KOPT-K1 (cell line): ENCODE measurements at regions not wholly inside any gene's neighbourhood (a gene's known extent, or its start where the extent isn't known, plus 50 kb on each side); places are given as distances from the start of the nearest gene placed in this dataset.

ENCODE experiments used
- H3K27ac ChIP-seq: fragments of 200-600 bp; sonication (generic); 2 replicates; pipeline ENCODE4 v1.5.1; 2016; ENCODE audit warnings: antibody characterized with exemption, mild to moderate bottlenecking, low read depth, low read length; ENCODE audit not compliant: poor library complexity, severe bottlenecking
- H3K36me3 ChIP-seq: fragments of 200-600 bp; sonication (generic); 2 replicates; pipeline ENCODE4 v1.5.1; 2017; ENCODE audit warnings: antibody characterized with exemption, mild to moderate bottlenecking, low read length, moderate library complexity; ENCODE audit not compliant: insufficient read depth
- H3K9me3 ChIP-seq: fragments of 200-600 bp; sonication (generic); 2 replicates; pipeline ENCODE4 v1.5.1; 2017; ENCODE audit warnings: antibody characterized with exemption, low read length, mild to moderate bottlenecking; ENCODE audit not compliant: insufficient read depth, poor library complexity, severe bottlenecking

DNA sequence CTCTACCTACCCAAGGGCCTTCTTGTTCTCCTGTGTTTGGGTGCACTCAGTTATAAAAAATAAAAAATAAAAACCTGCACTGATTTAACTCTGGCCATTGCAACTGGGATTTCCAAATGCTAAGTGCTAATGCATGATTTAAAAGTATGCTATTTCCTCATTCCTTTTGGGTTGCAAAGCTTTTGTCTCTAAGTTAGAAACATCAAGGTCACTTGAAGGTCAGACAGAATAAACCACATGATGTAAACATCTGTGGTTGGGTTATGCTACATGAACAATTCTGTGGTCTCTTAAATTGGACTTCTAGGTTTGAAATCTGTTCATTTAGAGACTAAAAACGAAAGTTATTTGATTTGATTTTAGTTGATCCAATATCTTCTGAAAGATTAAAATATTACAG, 1547.4 kb upstream of the TENM3 start:
- Histone ChIP-seq H3K27ac (no peak overlapping the region), H3K9me3 (no peaks in the 10 kb centered on the region), H3K36me3 (no peaks in the 10 kb centered on the region)

- Histone ChIP-seq H3K9me3 (no peaks in the 10 kb centered on the region), H3K36me3 (no peaks in the 10 kb centered on the region), H3K27ac (no peak overlapping the region)
Observed at GRCh38 chr4:180696460-180697092, 1546.6 kb upstream of the TENM3 start.

DNA sequence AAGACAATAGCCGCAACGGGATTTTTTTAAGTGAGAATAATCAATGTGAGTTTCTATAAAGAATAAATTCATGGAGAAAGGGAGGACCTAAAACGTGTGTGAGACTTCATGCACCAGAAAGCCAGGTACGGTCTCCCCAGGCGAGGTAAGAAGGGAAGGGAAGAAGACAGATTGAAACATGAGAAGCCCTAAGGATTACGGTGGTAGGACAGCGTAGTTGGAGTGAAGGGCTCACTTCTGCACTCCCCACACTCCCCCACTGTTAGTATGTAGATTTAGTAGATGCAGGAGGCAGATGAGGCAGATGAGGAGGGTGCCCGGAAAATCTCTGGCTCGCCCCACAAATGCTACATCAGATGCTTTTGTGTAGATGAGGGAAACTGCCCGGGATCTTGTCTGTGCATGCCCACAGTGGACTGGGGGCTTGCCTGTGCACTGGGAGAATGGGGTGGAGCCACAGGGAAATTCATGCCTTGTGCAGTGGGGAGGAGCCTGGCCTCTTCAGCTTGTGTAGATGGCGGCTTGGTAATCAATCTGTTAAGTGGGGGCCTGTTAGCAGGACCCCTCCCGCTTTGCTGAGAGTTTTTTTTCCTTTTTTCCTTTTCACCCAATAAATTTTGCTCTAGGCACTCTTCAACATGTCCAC, 1544.5 kb upstream of the TENM3 start:
- Histone ChIP-seq H3K36me3 (no peaks in the 10 kb centered on the region), H3K9me3 (no peaks in the 10 kb centered on the region), H3K27ac (no peak overlapping the region)

GRCh38 chr4:180706766-180707165, 1536.4 kb upstream of the TENM3 start:
- H3K36me3 ChIP-seq, result no peaks in the 10 kb centered on the region
- H3K27ac ChIP-seq, result no peak overlapping the region
- H3K9me3 ChIP-seq, result no peaks in the 10 kb centered on the region

DNA sequence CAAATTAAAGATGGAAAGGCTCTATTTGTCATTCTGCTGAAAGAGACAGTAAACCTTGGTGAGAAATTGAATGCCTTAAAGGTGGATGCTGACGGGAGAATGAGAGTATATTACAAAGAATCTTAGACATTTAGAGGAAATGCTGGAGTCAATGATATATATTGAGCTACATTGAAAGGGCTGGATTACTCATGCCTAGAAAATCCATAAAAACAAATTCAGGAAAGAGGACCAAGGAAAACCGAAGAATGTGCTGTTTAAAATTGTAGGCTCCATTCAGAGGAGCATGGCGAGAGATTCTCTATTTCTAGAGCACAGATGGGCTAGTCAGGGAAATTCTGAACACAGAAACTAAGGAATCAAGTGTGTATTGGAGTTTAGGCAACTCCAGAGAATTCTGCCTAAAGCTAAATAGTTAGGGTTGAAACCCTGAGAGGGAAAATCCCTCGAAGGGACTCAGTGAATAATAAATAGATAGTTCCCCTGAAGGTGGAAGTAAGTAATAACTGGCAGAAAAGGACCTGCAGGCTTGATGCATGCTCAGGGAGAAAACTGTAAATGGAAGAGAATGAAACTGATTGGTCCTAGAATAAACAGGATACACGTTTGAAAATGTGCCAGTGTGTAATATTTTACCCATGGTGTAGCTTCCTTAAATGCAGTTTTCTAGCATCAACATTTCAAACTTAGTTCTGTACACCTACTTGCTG, 1532.4 kb upstream of the TENM3 start:
- H3K27ac ChIP-seq, result no peak overlapping the region
- no peaks in the 10 kb centered on the region for H3K36me3 ChIP-seq
- H3K9me3 ChIP-seq, result no peaks in the 10 kb centered on the region

DNA sequence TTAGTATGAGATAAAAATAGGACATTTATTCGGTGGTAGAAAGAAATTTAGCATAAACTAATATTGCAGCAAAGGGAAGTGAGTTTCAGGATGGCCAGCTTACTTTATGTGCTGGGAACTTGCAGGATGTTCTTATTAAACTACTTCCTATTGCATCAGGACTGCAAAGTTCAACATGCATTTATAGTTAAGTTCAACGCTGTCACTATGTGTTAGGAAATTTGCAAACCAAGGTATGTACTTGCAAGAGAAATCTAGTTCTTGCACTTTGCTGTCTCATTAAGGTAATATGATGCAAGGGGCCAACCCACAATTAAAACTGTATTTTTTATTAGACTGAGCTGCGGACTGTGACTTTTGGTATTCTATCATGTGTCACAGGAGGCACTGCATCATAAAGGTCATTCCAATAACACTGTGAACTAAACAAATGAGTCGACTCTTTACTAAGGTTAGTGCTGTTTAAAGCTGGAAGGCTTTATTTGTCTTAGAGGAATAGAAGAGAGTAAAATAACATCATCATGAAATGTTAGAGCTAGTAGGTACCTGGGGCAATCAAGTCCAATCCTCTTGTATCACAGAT, 1525.7 kb upstream of the TENM3 start:
- H3K36me3 ChIP-seq, result no peaks in the 10 kb centered on the region
- H3K27ac ChIP-seq, result no peak overlapping the region
- H3K9me3 ChIP-seq, result no peaks in the 10 kb centered on the region

GRCh38 chr4:180721356-180721755, 1521.8 kb upstream of the TENM3 start:
- no peaks in the 10 kb centered on the region for H3K9me3 ChIP-seq
- H3K36me3 ChIP-seq, result no peaks in the 10 kb centered on the region

DNA sequence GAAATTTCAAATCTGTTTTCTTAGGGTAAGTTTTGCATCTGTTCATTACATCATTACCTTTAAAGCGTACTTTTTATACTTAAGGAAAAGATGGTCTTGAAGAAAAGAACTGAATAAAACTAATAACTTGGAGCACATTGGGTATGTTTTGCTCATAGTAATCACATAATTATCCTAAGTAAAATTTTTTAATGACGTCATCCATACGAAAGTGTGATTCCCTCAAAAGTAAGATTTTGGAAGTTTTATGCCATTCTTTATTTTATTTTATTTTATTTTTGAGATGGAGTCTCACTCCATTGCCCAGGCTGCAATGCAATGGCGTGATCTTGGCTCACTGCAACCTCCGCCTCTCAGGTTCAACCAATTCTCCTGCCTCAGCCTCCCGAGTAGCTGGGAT, 1516.6 kb upstream of the TENM3 start:
- Histone ChIP-seq H3K27ac (no peak overlapping the region), H3K36me3 (no peaks in the 10 kb centered on the region), H3K9me3 (no peaks in the 10 kb centered on the region)

More at GRCh38 chr4:180721356-180721755, 1521.8 kb upstream of the TENM3 start:
- no peak overlapping the region for H3K27ac ChIP-seq

DNA sequence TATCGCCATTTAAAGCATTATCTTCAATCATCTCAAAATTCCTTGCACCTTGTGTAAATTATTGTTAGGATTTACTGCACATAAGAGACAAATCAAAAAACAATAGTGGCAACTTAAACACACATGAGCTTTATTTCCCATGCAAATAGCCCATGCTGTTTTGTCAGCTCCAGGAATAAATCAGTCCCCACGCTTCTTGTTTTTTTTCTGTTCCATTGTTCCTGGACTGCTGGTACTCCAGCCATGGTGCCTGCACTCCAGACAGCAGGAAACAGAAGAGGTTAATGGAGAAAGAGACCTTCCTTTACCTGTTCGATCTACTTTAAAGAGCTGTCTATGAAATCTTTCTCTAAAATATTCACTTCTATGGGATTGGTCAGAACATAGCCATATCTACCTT, 1515.7 kb upstream of the TENM3 start:
- H3K27ac ChIP-seq, result no peak overlapping the region
- H3K36me3 ChIP-seq, result no peaks in the 10 kb centered on the region
- H3K9me3 ChIP-seq, result no peaks in the 10 kb centered on the region

DNA sequence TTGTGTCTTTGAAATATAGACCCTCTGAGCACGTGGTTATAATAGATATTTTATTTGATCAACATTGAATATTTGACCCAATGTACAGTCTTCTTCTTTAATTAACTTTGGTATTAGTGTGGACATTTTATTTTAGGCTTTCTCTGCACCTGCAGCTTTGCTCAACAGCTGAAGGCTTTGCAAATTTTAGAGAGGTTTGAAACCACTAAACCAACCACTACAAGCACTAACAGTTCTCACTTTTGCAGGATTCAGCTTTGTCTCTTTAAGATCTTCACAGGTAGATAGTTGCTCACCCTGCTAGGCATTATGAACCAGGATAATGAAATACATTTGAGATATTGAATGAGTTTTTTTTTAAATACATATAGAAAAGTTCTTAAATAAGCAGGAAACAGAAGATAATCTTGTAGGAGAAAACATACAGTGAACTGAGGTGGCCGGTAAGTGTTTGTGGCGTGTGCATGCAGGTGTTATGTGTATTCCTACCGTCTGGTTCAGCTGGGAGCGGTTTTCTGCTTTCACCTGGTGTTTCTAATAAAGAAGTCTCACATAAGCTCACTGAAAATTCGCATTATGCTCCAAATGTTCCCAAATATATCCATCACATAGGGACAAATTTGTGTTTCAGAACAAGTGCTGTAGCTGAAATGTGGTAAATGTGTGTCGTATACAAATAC, 1508.3 kb upstream of the TENM3 start:
- H3K9me3 ChIP-seq, result no peaks in the 10 kb centered on the region
- no peaks in the 10 kb centered on the region for H3K36me3 ChIP-seq
- no peak overlapping the region for H3K27ac ChIP-seq

DNA sequence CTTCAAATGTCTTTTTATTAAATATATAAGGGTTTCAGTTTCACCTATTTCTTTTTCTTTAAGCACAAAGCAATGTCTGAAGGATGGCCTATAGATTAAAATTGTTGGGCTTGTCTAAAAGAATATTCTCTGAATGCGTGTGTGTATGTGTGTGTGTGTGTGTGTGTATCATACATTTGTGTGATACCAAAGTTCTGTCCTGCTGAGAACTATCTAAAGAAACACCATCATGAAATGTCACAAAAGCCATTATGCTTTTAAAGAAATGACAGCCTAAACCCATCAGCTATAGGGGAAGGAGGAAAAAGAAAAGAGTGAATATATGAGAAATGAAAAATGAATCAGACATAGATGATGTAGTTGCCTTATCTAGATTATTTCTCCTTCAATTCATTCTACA, 1501.5 kb upstream of the TENM3 start:
- H3K27ac ChIP-seq, result no peak overlapping the region
- no peaks in the 10 kb centered on the region for H3K36me3 ChIP-seq
- H3K9me3 ChIP-seq, result no peaks in the 10 kb centered on the region

- Histone ChIP-seq H3K36me3 (no peaks in the 10 kb centered on the region), H3K9me3 (no peaks in the 10 kb centered on the region), H3K27ac (no peak overlapping the region)
Observed at GRCh38 chr4:180745019-180745418, 1498.2 kb upstream of the TENM3 start.

DNA sequence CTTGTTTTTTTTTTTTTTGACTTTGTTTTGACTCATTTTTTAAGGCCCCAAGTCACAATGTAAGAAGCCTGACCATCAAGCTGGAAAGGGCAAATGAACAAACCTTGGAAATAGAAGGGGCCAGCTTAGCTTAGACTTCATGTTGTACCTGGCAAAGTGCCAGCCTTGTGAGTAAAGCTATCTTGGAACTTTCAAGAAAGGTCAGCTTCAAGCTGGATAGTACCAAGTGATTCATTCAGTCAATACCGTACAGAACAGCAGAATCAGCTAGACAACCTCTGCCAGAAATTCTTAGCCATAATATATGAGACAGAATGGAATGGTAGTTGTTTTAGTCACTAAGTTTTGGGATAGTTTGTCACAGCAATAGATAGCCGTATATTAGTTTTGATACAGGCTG, 1492.2 kb upstream of the TENM3 start:
- no peak overlapping the region for H3K27ac ChIP-seq

DNA sequence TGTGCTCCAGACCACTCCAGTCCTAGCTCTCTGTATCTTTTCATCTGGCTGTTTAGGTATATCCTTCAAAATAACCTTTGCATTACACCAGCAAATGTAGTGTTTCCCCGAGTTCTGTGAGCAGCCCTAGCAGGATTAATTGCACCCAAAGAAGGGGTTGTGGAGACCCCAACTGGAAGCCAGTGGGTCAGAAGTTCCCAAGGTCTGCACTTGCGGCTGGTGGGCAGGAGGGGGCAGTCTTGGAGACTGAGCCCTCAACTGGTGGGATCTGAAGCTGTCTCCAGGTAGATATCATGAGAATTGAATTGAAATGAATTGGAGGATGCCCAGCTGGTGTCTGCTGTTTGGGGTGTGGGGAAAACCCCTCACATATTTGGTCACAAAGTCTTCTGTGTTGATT, 1485.3 kb upstream of the TENM3 start:
- H3K36me3 ChIP-seq, result no peaks in the 10 kb centered on the region
- H3K9me3 ChIP-seq, result no peaks in the 10 kb centered on the region
- no peak overlapping the region for H3K27ac ChIP-seq

More for the DNA sequence above, 1492.2 kb upstream of the TENM3 start:
- Histone ChIP-seq H3K9me3 (no peaks in the 10 kb centered on the region), H3K36me3 (no peaks in the 10 kb centered on the region)

DNA sequence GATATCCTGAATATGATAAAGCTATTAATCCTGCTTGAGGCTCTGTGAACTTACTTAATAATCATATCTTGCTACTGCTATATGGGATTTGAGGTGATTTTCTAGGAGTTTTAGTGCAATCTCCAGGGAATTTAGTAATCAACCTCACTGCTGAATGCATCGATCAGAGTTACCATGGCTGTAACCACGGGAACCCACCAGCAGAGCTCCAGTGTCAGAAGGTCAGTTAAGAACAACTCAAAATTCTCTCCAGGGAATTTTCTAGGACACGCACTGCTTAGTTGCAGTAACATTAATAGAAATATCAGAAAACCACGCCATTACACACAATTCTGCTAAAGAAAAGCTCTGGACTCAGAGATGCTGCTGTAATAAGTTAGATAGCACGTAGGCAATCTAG, 1477.2 kb upstream of the TENM3 start:
- no peak overlapping the region for H3K27ac ChIP-seq
- no peaks in the 10 kb centered on the region for H3K9me3 ChIP-seq
- H3K36me3 ChIP-seq, result no peaks in the 10 kb centered on the region
